ENCODE measurements at regions not wholly inside any gene's neighbourhood (a gene's known extent, or its start where the extent isn't known, plus 50 kb on each side); places are given as distances from the start of the nearest gene placed in this dataset.

GRCh38 chr11:112503410-112503809 lies 242.8 kb upstream of the PLET1 start:
- TF ChIP-seq SP1 (IDR thresholded peaks at IDR 0.05) (no peak), TARDBP (IDR thresholded peaks at IDR 0.05) (no peak), L3MBTL2 (conservative IDR thresholded peaks at IDR 0.05) (no peak), FOXM1 (IDR thresholded peaks at IDR 0.05; ENCODE audit: borderline replicate concordance) (no peak), NFRKB (IDR thresholded peaks at IDR 0.05) (no peak), ZNF384 (IDR thresholded peaks at IDR 0.05) (no peak), BHLHE40 (IDR thresholded peaks at IDR 0.05; ENCODE audit: borderline replicate concordance) (no peak), ARNT (IDR thresholded peaks at IDR 0.05) (no peak), PKNOX1 (IDR thresholded peaks at IDR 0.05) (no peak), HDGF (IDR thresholded peaks at IDR 0.05; ENCODE audit: borderline replicate concordance) (no peak), FOXA1 (IDR thresholded peaks at IDR 0.05) (no peak), LEF1 (IDR thresholded peaks at IDR 0.05; ENCODE audit: borderline replicate concordance) (no peak), SUZ12 (IDR thresholded peaks at IDR 0.05) (no peak), ELF4 (IDR thresholded peaks at IDR 0.05) (no peak)
